A549 (cell line): ENCODE measurements at regions not wholly inside any gene's neighbourhood (a gene's known extent, or its start where the extent isn't known, plus 50 kb on each side); places are given as distances from the start of the nearest gene placed in this dataset.

Experiments
- ATAC-seq, 2 experiments: fragments of 200-7000 bp in 1 of 2; fragments of >200 bp in 1 of 2; cut with Nextera tagmentation in 1 of 2; cut with Tn5 transposase in 1 of 2; 3 replicates each; pipeline versions ENCODE4 v1.8.0 to v1.9.1; 2018 to 2020; ENCODE audit warnings: mild to moderate bottlenecking in 1 of 2, moderate library complexity in 1 of 2
- CTCF ChIA-PET: fragments of 300-600 bp; sonication (Branson Sonifier 250); formaldehyde crosslinking; extraction: SDS; loops from one replicate; lab custom pipeline; 2021; ENCODE audit warnings: antibody characterized with exemption, inconsistent platforms; lab: Yijun Ruan, JAX
- POLR2A ChIA-PET: fragments of 350-600 bp; formaldehyde crosslinking; extraction: SDS; loops from one replicate; lab custom pipeline; 2021; ENCODE audit warnings: antibody characterized with exemption, inconsistent platforms; lab: Yijun Ruan, JAX
- DNase-seq, 2 experiments: peaks; one replicate each; pipeline versions ENCODE4 v3.0.0 to v3.0.0-alpha.2; 2011 to 2016; ENCODE audit warnings: low read depth in 1 of 2, low spot score in 1 of 2
- FAIRE-seq: peaks from 2 replicates; lab custom pipeline; 2011; peaks lifted over from hg19 to GRCh38; lab: Jason Lieb, UNC
- H3K27ac ChIP-seq, 2 experiments: fragments of >200 bp; sonication (Bioruptor Twin); formaldehyde crosslinking; 3 replicates each; pipeline ENCODE4 v1.5.1; 2016 to 2017
- H3K4me1 ChIP-seq: fragments of >200 bp; sonication (Bioruptor Twin); formaldehyde crosslinking; 3 replicates; pipeline ENCODE4 v1.6.1; 2016
- H3K4me2 ChIP-seq: fragments of >200 bp; sonication (Bioruptor Twin); formaldehyde crosslinking; 3 replicates; pipeline ENCODE4 v1.6.1; 2016
- H3K4me3 ChIP-seq: fragments of >200 bp; sonication (Bioruptor Twin); formaldehyde crosslinking; 3 replicates; pipeline ENCODE4 v1.5.1; 2016
- H3K9me3 ChIP-seq: fragments of >200 bp; sonication (Bioruptor Twin); formaldehyde crosslinking; 3 replicates; pipeline ENCODE4 v1.6.1; 2016
- ATOH8 ChIP-seq: fragments of 250-450 bp; sonication (Bioruptor Pico); IDR thresholded peaks from 2 replicates; pipeline ENCODE4 v1.5.0; 2020; ENCODE audit warnings: low read depth, mild to moderate bottlenecking, moderate library complexity
- CEBPB ChIP-seq, 2 experiments: fragments of >200 bp in 1 of 2; sonication (Bioruptor Twin) in 1 of 2; formaldehyde crosslinking in 1 of 2; IDR thresholded peaks; 2 replicates each; pipeline ENCODE4 v1.6.1; 2012 to 2016
- CTCF ChIP-seq: fragments of >200 bp; sonication (Bioruptor Twin); formaldehyde crosslinking; IDR thresholded peaks from 3 replicates; pipeline ENCODE4 v1.5.1; 2016
- EP300 ChIP-seq, 2 experiments: fragments of >200 bp; sonication (Bioruptor Twin); formaldehyde crosslinking; IDR thresholded peaks; 2 replicates in 1 of 2; 3 replicates in 1 of 2; pipeline ENCODE4 v1.6.1; 2016 to 2017
- HOXB5 ChIP-seq: fragments of 250-450 bp; sonication (Bioruptor Pico); IDR thresholded peaks from 2 replicates; pipeline ENCODE4 v1.5.0; 2020; ENCODE audit warnings: mild to moderate bottlenecking, moderate library complexity
- KDM5A ChIP-seq: fragments of 200-600 bp; sonication (generic); IDR thresholded peaks from 2 replicates; pipeline ENCODE4 v1.6.1; 2016; ENCODE audit warnings: antibody characterized with exemption, mild to moderate bottlenecking
- MAX ChIP-seq: IDR thresholded peaks from 2 replicates; pipeline ENCODE4 v1.6.1; 2012
- MAZ ChIP-seq: fragments of 150-350 bp; IDR thresholded peaks from 2 replicates; pipeline ENCODE4 v1.6.1; 2014; ENCODE audit warnings: antibody characterized with exemption, low read depth, low read length, borderline replicate concordance
- MYC ChIP-seq: IDR thresholded peaks from 2 replicates; pipeline ENCODE4 v1.6.1; 2012; ENCODE audit warnings: mild to moderate bottlenecking, inconsistent platforms, low read length, improper control_type of control experiment, borderline replicate concordance
- NFE2L2 ChIP-seq: fragments of 150-350 bp; conservative IDR thresholded peaks from 2 replicates; pipeline ENCODE4 v1.6.1; 2014; ENCODE audit warnings: low read length
- PBX3 ChIP-seq: IDR thresholded peaks from 2 replicates; pipeline ENCODE4 v1.6.1; 2012
- POLR2A ChIP-seq: IDR thresholded peaks from 2 replicates; pipeline ENCODE4 v1.6.1; 2012; ENCODE audit warnings: mild to moderate bottlenecking, low read length
- RAD21 ChIP-seq, 2 experiments: fragments of >200 bp in 1 of 2; sonication (Bioruptor Twin) in 1 of 2; formaldehyde crosslinking in 1 of 2; IDR thresholded peaks in 1 of 2; conservative IDR thresholded peaks in 1 of 2; 2 replicates in 1 of 2; 3 replicates in 1 of 2; pipeline ENCODE4 v1.6.1; 2012 to 2018; ENCODE audit warnings: inconsistent platforms in 1 of 2
- RFX5 ChIP-seq: fragments of 450-650 bp; IDR thresholded peaks from 2 replicates; pipeline ENCODE4 v1.7.1; 2014; ENCODE audit warnings: antibody characterized with exemption, mild to moderate bottlenecking, moderate library complexity
- RNF2 ChIP-seq: fragments of 200-600 bp; sonication (generic); IDR thresholded peaks from 2 replicates; pipeline ENCODE4 v1.6.1; 2016; ENCODE audit warnings: low read depth, mild to moderate bottlenecking, antibody characterized with exemption, moderate library complexity, borderline replicate concordance
- USF2 ChIP-seq: fragments of 450-650 bp; IDR thresholded peaks from 2 replicates; pipeline ENCODE4 v1.6.1; 2014; ENCODE audit warnings: antibody characterized with exemption
- ZFP36 ChIP-seq: fragments of 450-650 bp; IDR thresholded peaks from 2 replicates; pipeline ENCODE4 v1.6.1; 2014; ENCODE audit warnings: borderline replicate concordance; ENCODE audit not compliant: partially characterized antibody
- ZSCAN20 ChIP-seq: fragments of 250-450 bp; sonication (Bioruptor Pico); IDR thresholded peaks from 2 replicates; pipeline ENCODE4 v1.8.0; 2022; ENCODE audit warnings: mild to moderate bottlenecking, moderate library complexity
- WGBS: methylation state at CpG from one replicate; pipeline ENCODE4 v1.1.6; 2017; ENCODE audit errors: missing lambda C conversion rate; 5-methylcytosine and 5-hydroxymethylcytosine counted together

- POLR2A ChIA-PET, result no interaction called here
- ATAC-seq (no peak), FAIRE-seq (no peak)
Observed at GRCh38 chr12:89966495-89967240, 258.0 kb upstream of the ATP2B1 start.

GRCh38 chr12:89965993-89966392 lies 257.4 kb upstream of the ATP2B1 start:
- TF ChIP-seq PBX3 (no peak), MYC (no peak), RAD21 (conservative IDR thresholded peaks at IDR 0.05 in 1 of 2, IDR thresholded peaks at IDR 0.05 in 1 of 2) (no peak), ATOH8 (CRISPR knock-in tag) (no peak), ZSCAN20 (CRISPR knock-in tag) (no peak), KDM5A (no peak), POLR2A (no peak), EP300 (IDR thresholded peaks at IDR 0.05) (no peak), MAZ (no peak), USF2 (no peak)
- no peak for FAIRE-seq
- ChIA-PET CTCF (interaction anchor here (0.5 kb wide), 1 partner anchor 366 kb away, joined by 5 read pairs; no protein-coding TSS in a partner anchor), POLR2A (no interaction called here)
- peaks cover 6% of the 10 kb centered on the region; the same call in 2 of the 3 replicates for H3K4me1 ChIP-seq
- no peak overlapping the region for H3K4me3 ChIP-seq
- H3K9me3 ChIP-seq, result no peaks in the 10 kb centered on the region
- DNase-seq, result no peak
- H3K27ac ChIP-seq, result no peak overlapping the region
- H3K4me2 ChIP-seq, result no peak overlapping the region
- ATAC-seq, result no peak
- 87% methylated on average over 2 of the region's 2 CpGs for WGBS

More at GRCh38 chr12:89966495-89967240, 258.0 kb upstream of the ATP2B1 start:
- TF ChIP-seq USF2 (no peak), NFE2L2 (no peak), ZFP36 (no peak), HOXB5 (CRISPR knock-in tag) (no peak), MAX (no peak), ZSCAN20 (CRISPR knock-in tag) (no peak)
- H3K27ac ChIP-seq, result no peak overlapping the region
- no peak overlapping the region for H3K4me3 ChIP-seq
- no peak for DNase-seq
- CTCF ChIA-PET, result no interaction called here
- 72% methylated on average over 4 of the region's 4 CpGs for WGBS
- H3K4me2 ChIP-seq, result no peak overlapping the region
- H3K9me3 ChIP-seq, result no peaks in the 10 kb centered on the region
- peaks cover 6% of the 10 kb centered on the region; the same call in 2 of the 3 replicates for H3K4me1 ChIP-seq

GRCh38 chr12:89962648-89963047 lies 254.0 kb upstream of the ATP2B1 start:
- POLR2A ChIA-PET, result no interaction called here
- no peak for FAIRE-seq
- Histone ChIP-seq H3K4me3 (no peak overlapping the region), H3K9me3 (no peaks in the 10 kb centered on the region), H3K27ac (no peak overlapping the region), H3K4me2 (no peak overlapping the region), H3K4me1 (peaks cover 4% of the 10 kb centered on the region; the same call in 1 of the 3 replicates)
- CTCF ChIA-PET, result no interaction called here
- WGBS, result 80% methylated on average over 4 of the region's 4 CpGs
- DNase-seq, result no peak
- TF ChIP-seq ZFP36, result no peak
- TF ChIP-seq RFX5, result no peak
- 0 out of 5 replicates have a peak, but pooled peaks of 1 of the 2 experiments have one; percentile 15 for TF ChIP-seq RAD21 (conservative IDR thresholded peaks at IDR 0.05 in 1 of 2, IDR thresholded peaks at IDR 0.05 in 1 of 2)
- 0 out of 3 replicates have a peak, but pooled peaks have one; percentile 20 for TF ChIP-seq CTCF
- TF ChIP-seq RNF2, result no peak
- no peak for TF ChIP-seq CEBPB (IDR thresholded peaks at IDR 0.05)
- ATAC-seq, result no peak
